Liver (tissue), 3 donors: ENCODE measurements at regions not wholly inside any gene's neighbourhood (a gene's known extent, or its start where the extent isn't known, plus 50 kb on each side); places are given as distances from the start of the nearest gene placed in this dataset.

ENCODE experiments used
- ATF3 ChIP-seq: IDR thresholded peaks from 2 replicates; pipeline ENCODE4 v1.6.1; 2016; ENCODE audit warnings: antibody characterized with exemption
- CTCF ChIP-seq: fragments of 150-350 bp; IDR thresholded peaks from 2 replicates; pipeline ENCODE4 v1.5.1; 2017; ENCODE audit warnings: improper control_type of control experiment, low read depth, low read length; ENCODE audit not compliant: missing input control
- EGR1 ChIP-seq, 2 donors: IDR thresholded peaks; 2 replicates each; pipeline ENCODE4 v1.6.1; 2016 to 2018; ENCODE audit warnings: antibody characterized with exemption in 2 of 2, low read depth in 2 of 2
- FOXA1 ChIP-seq: IDR thresholded peaks from 2 replicates; pipeline ENCODE4 v1.6.1; 2016; ENCODE audit warnings: antibody characterized with exemption
- GABPA ChIP-seq, 2 donors: IDR thresholded peaks in 1 of 2; conservative IDR thresholded peaks in 1 of 2; 2 replicates each; pipeline ENCODE4 v1.6.1; 2016; ENCODE audit warnings: antibody characterized with exemption in 2 of 2, mild to moderate bottlenecking in 1 of 2, moderate library complexity in 1 of 2
- HNF4A ChIP-seq, 2 donors: conservative IDR thresholded peaks; 2 replicates each; pipeline ENCODE4 v1.6.1; 2016; ENCODE audit warnings: antibody characterized with exemption in 2 of 2, mild to moderate bottlenecking in 2 of 2
- JUND ChIP-seq, 2 donors: IDR thresholded peaks; 2 replicates each; pipeline ENCODE4 v1.6.1; 2016; ENCODE audit warnings: antibody characterized with exemption in 2 of 2
- MAX ChIP-seq: IDR thresholded peaks from 2 replicates; pipeline ENCODE4 v1.6.1; 2016; ENCODE audit warnings: antibody characterized with exemption
- NR2F2 ChIP-seq: IDR thresholded peaks from 2 replicates; pipeline ENCODE4 v1.6.1; 2016; ENCODE audit warnings: antibody characterized with exemption
- RAD21 ChIP-seq, 2 donors: IDR thresholded peaks; 2 replicates each; pipeline ENCODE4 v1.6.1; 2016; ENCODE audit warnings: antibody characterized with exemption in 2 of 2, mild to moderate bottlenecking in 2 of 2
- REST ChIP-seq: IDR thresholded peaks from 2 replicates; pipeline ENCODE4 v1.6.1; 2016; ENCODE audit warnings: antibody characterized with exemption, mild to moderate bottlenecking
- SP1 ChIP-seq: IDR thresholded peaks from 2 replicates; pipeline ENCODE4 v1.6.1; 2018; ENCODE audit warnings: antibody characterized with exemption, mild to moderate bottlenecking
- TAF1 ChIP-seq: conservative IDR thresholded peaks from 2 replicates; pipeline ENCODE4 v1.6.1; 2016; ENCODE audit warnings: antibody characterized with exemption, mild to moderate bottlenecking
- YY1 ChIP-seq: IDR thresholded peaks from 2 replicates; pipeline ENCODE4 v1.6.1; 2016; ENCODE audit warnings: antibody characterized with exemption, mild to moderate bottlenecking
- donor health status: healthy.
- donor health status: healthy.

- TF ChIP-seq CTCF: no peak
- TF ChIP-seq SP1: no peak
- no peak for TF ChIP-seq TAF1
- TF ChIP-seq YY1: no peak
- TF ChIP-seq EGR1 (IDR thresholded peaks at IDR 0.05; ENCODE audit: low read depth in 2 of 2): no peak
- TF ChIP-seq MAX: no peak
- no peak for TF ChIP-seq REST
- no peak for TF ChIP-seq ATF3
- no peak for TF ChIP-seq HNF4A (conservative IDR thresholded peaks at IDR 0.05)
- no peak for TF ChIP-seq NR2F2
- no peak for TF ChIP-seq RAD21 (IDR thresholded peaks at IDR 0.05)
- no peak for TF ChIP-seq JUND (IDR thresholded peaks at IDR 0.05)
- TF ChIP-seq FOXA1: no peak
- no peak for TF ChIP-seq GABPA (IDR thresholded peaks at IDR 0.05 in 1 of 2, conservative IDR thresholded peaks at IDR 0.05 in 1 of 2)
Observed at GRCh38 chr20:55778796-55779195, 226.5 kb downstream of the CBLN4 start.
